ENCODE measurements at regions not wholly inside any gene's neighbourhood (a gene's known extent, or its start where the extent isn't known, plus 50 kb on each side); places are given as distances from the start of the nearest gene placed in this dataset.

DNA sequence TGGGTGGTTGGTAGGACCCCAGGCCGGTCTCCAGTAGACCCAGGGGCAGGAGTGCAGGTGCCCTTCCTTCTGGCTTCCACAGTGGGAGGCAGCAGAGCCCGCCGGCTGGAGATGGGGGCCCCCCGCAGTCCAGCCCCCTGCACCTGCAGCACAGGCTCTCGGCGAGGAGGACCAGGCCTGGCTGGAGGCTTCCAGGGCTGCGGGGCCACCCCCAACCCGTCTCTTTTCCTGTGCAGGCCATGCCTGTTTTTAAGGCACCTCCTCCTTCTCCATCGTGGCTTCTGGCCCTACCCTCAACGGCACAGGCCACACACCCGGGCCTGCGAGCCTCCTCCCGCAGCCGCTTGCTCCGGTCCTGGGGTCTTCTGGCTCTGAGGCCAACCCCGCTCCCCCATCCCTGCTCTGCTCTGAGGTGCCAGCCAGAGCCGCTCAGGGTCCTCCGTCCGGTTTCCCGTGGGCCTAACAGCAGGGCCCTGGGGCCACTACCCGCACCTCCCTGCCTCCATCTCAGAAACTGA is 77.2 kb upstream of the ANKRD10 start:
- peaks cover 7% of the 10 kb centered on the region for H3K27me3 ChIP-seq (ENCODE audit: control insufficient read depth, extremely low read depth, insufficient read depth, low read length)
- H3K79me2 ChIP-seq (ENCODE audit: control insufficient read depth, insufficient read depth, low read length): no peaks in the 10 kb centered on the region
- H3K27ac ChIP-seq (ENCODE audit: control insufficient read depth, insufficient read depth, low read length): no peak overlapping the region
- no peak overlapping the region for H2AFZ ChIP-seq (ENCODE audit: control insufficient read depth, low read length)
- no peak for TF ChIP-seq EZH2 (IDR thresholded peaks at IDR 0.05; ENCODE audit: low read length)
- TF ChIP-seq, protein P1, sequence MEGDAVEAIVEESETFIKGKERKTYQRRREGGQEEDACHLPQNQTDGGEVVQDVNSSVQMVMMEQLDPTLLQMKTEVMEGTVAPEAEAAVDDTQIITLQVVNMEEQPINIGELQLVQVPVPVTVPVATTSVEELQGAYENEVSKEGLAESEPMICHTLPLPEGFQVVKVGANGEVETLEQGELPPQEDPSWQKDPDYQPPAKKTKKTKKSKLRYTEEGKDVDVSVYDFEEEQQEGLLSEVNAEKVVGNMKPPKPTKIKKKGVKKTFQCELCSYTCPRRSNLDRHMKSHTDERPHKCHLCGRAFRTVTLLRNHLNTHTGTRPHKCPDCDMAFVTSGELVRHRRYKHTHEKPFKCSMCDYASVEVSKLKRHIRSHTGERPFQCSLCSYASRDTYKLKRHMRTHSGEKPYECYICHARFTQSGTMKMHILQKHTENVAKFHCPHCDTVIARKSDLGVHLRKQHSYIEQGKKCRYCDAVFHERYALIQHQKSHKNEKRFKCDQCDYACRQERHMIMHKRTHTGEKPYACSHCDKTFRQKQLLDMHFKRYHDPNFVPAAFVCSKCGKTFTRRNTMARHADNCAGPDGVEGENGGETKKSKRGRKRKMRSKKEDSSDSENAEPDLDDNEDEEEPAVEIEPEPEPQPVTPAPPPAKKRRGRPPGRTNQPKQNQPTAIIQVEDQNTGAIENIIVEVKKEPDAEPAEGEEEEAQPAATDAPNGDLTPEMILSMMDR (optimal IDR thresholded peaks at IDR 0.05 in 1 of 3, IDR thresholded peaks at IDR 0.05 in 1 of 3, conservative IDR thresholded peaks at IDR 0.05 in 1 of 3; ENCODE audit: extremely low read depth in 1 of 3, insufficient read depth in 2 of 3, low read length in 3 of 3): no peak
- H3K36me3 ChIP-seq (ENCODE audit: control insufficient read depth in 2 of 2, extremely low read depth in 1 of 2, insufficient read depth in 2 of 2, low read length in 2 of 2): no peaks in the 10 kb centered on the region
- no peaks in the 10 kb centered on the region for H3K4me1 ChIP-seq (ENCODE audit: control insufficient read depth, extremely low read depth, insufficient read depth, low read length)
- dilution Hi-C loops (cut with MboI; ENCODE audit: extremely low pct_ligation_motif_present, low sequenced_read_pairs): no loop called here
- H3K4me3 ChIP-seq (ENCODE audit: control insufficient read depth in 2 of 3, extremely low read depth in 1 of 3, insufficient read depth in 2 of 3, low read depth in 1 of 3, low read length in 3 of 3): no peak overlapping the region
- no peaks in the 10 kb centered on the region for H3K9me3 ChIP-seq (ENCODE audit: control insufficient read depth, low read depth, low read length)
- H4K20me1 ChIP-seq (ENCODE audit: control insufficient read depth, extremely low read depth, insufficient read depth, low read length): no peaks in the 10 kb centered on the region
- no peak overlapping the region for H3K9ac ChIP-seq (ENCODE audit: control insufficient read depth, extremely low read depth, insufficient read depth, low read length)
- no peak for DNase-seq (ENCODE audit: low read depth, low spot score)
- no peak for FAIRE-seq
- H3K9me1 ChIP-seq (ENCODE audit: control insufficient read depth, extremely low read depth, insufficient read depth, low read length): no peaks in the 10 kb centered on the region
- no peak overlapping the region for H3K4me2 ChIP-seq (ENCODE audit: control insufficient read depth, extremely low read depth, insufficient read depth, low read depth, low read length)

DNA sequence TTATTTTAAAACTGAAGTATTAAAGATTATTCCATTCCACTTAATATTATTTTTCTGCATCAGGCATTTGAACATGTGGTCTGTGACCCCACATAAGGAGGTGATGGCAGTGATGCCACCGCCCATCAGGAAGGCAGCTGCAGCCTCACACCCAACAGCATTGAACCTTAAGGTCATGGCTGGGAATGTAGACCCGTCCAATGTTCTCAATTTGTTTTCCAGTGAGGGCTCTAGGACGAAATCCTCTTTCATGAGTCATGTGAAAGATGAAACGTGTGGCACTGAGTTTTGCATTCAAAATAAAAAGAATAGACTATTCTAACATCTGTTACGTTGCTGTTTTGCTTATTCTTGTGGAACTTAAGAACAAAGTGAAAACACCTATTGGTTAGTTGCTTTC is 74.5 kb upstream of the ANKRD10 start:
- no peaks in the 10 kb centered on the region for H3K4me1 ChIP-seq (ENCODE audit: control insufficient read depth, extremely low read depth, insufficient read depth, low read length)
- H4K20me1 ChIP-seq (ENCODE audit: control insufficient read depth, extremely low read depth, insufficient read depth, low read length): no peaks in the 10 kb centered on the region
- no peak overlapping the region for H3K27ac ChIP-seq (ENCODE audit: control insufficient read depth, insufficient read depth, low read length)
- FAIRE-seq (no peak), DNase-seq (ENCODE audit: low read depth, low spot score) (no peak)
- TF ChIP-seq EZH2 (IDR thresholded peaks at IDR 0.05; ENCODE audit: low read length): no peak
- TF ChIP-seq, protein P1 (optimal IDR thresholded peaks at IDR 0.05 in 1 of 3, IDR thresholded peaks at IDR 0.05 in 1 of 3, conservative IDR thresholded peaks at IDR 0.05 in 1 of 3; ENCODE audit: extremely low read depth in 1 of 3, insufficient read depth in 2 of 3, low read length in 3 of 3): no peak
- dilution Hi-C loops (cut with MboI; ENCODE audit: extremely low pct_ligation_motif_present, low sequenced_read_pairs): no loop called here
- no peak overlapping the region for H3K4me2 ChIP-seq (ENCODE audit: control insufficient read depth, extremely low read depth, insufficient read depth, low read depth, low read length)
- H3K27me3 ChIP-seq (ENCODE audit: control insufficient read depth, extremely low read depth, insufficient read depth, low read length): peaks cover 16% of the 10 kb centered on the region
- no peaks in the 10 kb centered on the region for H3K36me3 ChIP-seq (ENCODE audit: control insufficient read depth in 2 of 2, extremely low read depth in 1 of 2, insufficient read depth in 2 of 2, low read length in 2 of 2)
- H3K9me3 ChIP-seq (ENCODE audit: control insufficient read depth, low read depth, low read length): no peaks in the 10 kb centered on the region
- H2AFZ ChIP-seq (ENCODE audit: control insufficient read depth, low read length): no peak overlapping the region
- no peaks in the 10 kb centered on the region for H3K79me2 ChIP-seq (ENCODE audit: control insufficient read depth, insufficient read depth, low read length)
- no peak overlapping the region for H3K4me3 ChIP-seq (ENCODE audit: control insufficient read depth in 2 of 3, extremely low read depth in 1 of 3, insufficient read depth in 2 of 3, low read depth in 1 of 3, low read length in 3 of 3)
- no peaks in the 10 kb centered on the region for H3K9me1 ChIP-seq (ENCODE audit: control insufficient read depth, extremely low read depth, insufficient read depth, low read length)
- H3K9ac ChIP-seq (ENCODE audit: control insufficient read depth, extremely low read depth, insufficient read depth, low read length): no peak overlapping the region
